Osteocyte (in vitro differentiated cells): ENCODE measurements at regions not wholly inside any gene's neighbourhood (a gene's known extent, or its start where the extent isn't known, plus 50 kb on each side); places are given as distances from the start of the nearest gene placed in this dataset.

Source experiments
- DNase-seq: peaks from one replicate; pipeline ENCODE4 v3.0.0; 2021; ENCODE audit warnings: mixed read lengths; ENCODE audit not compliant: unreplicated experiment; ENCODE audit errors: extremely low spot score
- H3K27ac Mint-ChIP-seq: one replicate; pipeline ENCODE4 v1.8.0; 2021; ENCODE audit warnings: mild to moderate bottlenecking, mixed read lengths; ENCODE audit not compliant: unreplicated experiment
- H3K27me3 Mint-ChIP-seq: one replicate; pipeline ENCODE4 v1.8.0; 2021; ENCODE audit warnings: mixed read lengths; ENCODE audit not compliant: unreplicated experiment
- H3K36me3 Mint-ChIP-seq: one replicate; pipeline ENCODE4 v1.8.0; 2021; ENCODE audit warnings: mixed read lengths; ENCODE audit not compliant: unreplicated experiment
- H3K4me1 Mint-ChIP-seq: one replicate; pipeline ENCODE4 v1.8.0; 2021; ENCODE audit warnings: mixed read lengths; ENCODE audit not compliant: unreplicated experiment
- H3K4me3 Mint-ChIP-seq: one replicate; pipeline ENCODE4 v1.8.0; 2021; ENCODE audit warnings: mild to moderate bottlenecking, moderate library complexity, mixed read lengths; ENCODE audit not compliant: unreplicated experiment
- H3K9me3 Mint-ChIP-seq: one replicate; pipeline ENCODE4 v1.8.0; 2021; ENCODE audit warnings: mixed read lengths; ENCODE audit not compliant: unreplicated experiment
- TF ChIP-seq, protein P1 (sequence below): fragments of 200-600 bp; sonication (generic); IDR thresholded peaks from 2 replicates; pipeline ENCODE4 v1.5.0; 2021; ENCODE audit warnings: antibody characterized with exemption, mild to moderate bottlenecking, moderate library complexity

DNA sequence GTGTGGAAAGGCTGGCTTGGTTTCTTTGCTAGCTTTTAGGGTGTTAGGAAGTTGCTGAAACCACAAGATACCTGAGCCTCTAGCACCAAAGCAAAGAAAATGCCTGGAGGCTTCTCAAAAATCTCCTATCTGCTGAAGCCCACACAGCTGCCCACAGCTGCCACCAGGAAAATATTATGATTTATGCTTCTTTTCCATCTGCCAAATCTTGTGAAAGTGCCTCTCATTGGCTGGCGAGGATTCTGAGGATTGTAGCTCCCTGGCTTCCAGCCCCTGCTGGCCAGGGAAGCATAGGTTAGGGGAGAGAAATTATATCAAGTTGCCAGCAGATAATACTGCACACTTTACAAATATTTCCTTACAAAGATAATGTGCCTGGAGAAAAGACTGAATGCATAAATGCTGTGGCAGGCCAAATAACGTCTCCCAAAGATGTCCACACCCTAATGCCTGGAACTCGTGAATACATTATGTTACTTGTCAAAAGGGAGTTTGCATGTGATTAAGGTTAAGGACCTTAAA, 98.4 kb downstream of the MRPL14 start:
- TF ChIP-seq, protein P1, sequence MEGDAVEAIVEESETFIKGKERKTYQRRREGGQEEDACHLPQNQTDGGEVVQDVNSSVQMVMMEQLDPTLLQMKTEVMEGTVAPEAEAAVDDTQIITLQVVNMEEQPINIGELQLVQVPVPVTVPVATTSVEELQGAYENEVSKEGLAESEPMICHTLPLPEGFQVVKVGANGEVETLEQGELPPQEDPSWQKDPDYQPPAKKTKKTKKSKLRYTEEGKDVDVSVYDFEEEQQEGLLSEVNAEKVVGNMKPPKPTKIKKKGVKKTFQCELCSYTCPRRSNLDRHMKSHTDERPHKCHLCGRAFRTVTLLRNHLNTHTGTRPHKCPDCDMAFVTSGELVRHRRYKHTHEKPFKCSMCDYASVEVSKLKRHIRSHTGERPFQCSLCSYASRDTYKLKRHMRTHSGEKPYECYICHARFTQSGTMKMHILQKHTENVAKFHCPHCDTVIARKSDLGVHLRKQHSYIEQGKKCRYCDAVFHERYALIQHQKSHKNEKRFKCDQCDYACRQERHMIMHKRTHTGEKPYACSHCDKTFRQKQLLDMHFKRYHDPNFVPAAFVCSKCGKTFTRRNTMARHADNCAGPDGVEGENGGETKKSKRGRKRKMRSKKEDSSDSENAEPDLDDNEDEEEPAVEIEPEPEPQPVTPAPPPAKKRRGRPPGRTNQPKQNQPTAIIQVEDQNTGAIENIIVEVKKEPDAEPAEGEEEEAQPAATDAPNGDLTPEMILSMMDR = peak; percentile 34
- H3K9me3 Mint-ChIP-seq = no peaks in the 10 kb centered on the region
- no peak overlapping the region for H3K4me3 Mint-ChIP-seq
- peaks cover 30% of the 10 kb centered on the region for H3K4me1 Mint-ChIP-seq
- H3K27me3 Mint-ChIP-seq = no peaks in the 10 kb centered on the region
- no peaks in the 10 kb centered on the region for H3K36me3 Mint-ChIP-seq
- peak overlapping the region; percentile 23 for H3K27ac Mint-ChIP-seq
- DNase-seq = no peak

DNA sequence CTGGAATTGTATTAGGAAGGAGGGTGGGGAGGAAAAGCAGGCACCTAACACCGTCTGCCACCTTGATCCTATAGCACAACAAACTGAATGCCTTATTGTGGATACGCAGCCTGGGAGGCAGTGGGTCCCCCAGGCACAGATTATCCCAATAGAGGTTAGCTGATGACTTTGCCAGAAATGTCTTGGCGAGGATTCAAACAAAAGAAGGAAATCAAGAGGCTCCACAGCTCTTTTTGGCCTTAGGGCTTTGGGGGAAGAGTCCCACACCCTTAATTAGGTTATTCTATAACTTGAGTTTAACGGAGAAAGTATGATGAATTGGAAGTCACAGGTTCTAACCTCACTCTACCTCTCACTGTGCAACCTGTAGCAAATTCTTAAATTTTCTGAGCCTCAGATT, 102.0 kb downstream of the MRPL14 start:
- H3K4me1 Mint-ChIP-seq = peaks cover 40% of the 10 kb centered on the region
- no peak overlapping the region for H3K4me3 Mint-ChIP-seq
- no peak for DNase-seq
- TF ChIP-seq, protein P1 = no peak
- no peaks in the 10 kb centered on the region for H3K9me3 Mint-ChIP-seq
- H3K27me3 Mint-ChIP-seq = peaks cover 5% of the 10 kb centered on the region
- no peak overlapping the region for H3K27ac Mint-ChIP-seq
- no peaks in the 10 kb centered on the region for H3K36me3 Mint-ChIP-seq

DNA sequence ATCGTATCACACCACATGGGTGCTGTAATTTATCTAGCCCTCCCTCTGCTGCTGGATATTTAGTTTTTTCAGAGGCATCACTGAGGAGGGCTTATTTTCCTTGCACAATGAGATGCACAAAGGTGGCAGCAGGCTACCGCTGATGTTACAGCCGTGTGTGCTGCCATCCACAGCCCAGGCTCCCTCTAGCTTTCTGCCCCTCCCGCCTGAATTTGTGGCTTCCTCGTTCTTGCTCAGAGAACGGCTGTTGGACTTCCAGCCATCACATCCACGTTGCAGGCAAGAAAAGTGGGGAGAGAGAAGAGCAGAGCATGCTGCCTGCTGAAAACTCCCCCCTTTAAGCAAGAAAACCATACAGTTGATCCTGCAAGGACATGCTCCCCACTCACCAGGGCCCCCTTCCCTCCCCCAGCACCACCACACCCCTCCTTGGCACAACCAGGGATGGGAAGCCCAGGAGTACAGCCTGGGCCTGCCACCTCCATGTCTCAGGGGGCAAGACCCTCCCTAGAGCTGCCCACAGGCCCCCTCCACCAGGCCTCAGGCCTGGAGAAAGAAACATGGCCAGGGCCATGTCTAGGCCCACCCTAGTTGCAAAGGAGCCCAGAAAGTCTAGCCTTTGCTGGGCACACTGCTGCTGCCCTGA, 102.6 kb downstream of the MRPL14 start:
- H3K27ac Mint-ChIP-seq = no peak overlapping the region
- peaks cover 35% of the 10 kb centered on the region for H3K4me1 Mint-ChIP-seq
- H3K9me3 Mint-ChIP-seq = no peaks in the 10 kb centered on the region
- H3K36me3 Mint-ChIP-seq = no peaks in the 10 kb centered on the region
- peaks cover 9% of the 10 kb centered on the region for H3K27me3 Mint-ChIP-seq
- H3K4me3 Mint-ChIP-seq = no peak overlapping the region
- no peak for DNase-seq
- TF ChIP-seq, protein P1 = no peak

DNA sequence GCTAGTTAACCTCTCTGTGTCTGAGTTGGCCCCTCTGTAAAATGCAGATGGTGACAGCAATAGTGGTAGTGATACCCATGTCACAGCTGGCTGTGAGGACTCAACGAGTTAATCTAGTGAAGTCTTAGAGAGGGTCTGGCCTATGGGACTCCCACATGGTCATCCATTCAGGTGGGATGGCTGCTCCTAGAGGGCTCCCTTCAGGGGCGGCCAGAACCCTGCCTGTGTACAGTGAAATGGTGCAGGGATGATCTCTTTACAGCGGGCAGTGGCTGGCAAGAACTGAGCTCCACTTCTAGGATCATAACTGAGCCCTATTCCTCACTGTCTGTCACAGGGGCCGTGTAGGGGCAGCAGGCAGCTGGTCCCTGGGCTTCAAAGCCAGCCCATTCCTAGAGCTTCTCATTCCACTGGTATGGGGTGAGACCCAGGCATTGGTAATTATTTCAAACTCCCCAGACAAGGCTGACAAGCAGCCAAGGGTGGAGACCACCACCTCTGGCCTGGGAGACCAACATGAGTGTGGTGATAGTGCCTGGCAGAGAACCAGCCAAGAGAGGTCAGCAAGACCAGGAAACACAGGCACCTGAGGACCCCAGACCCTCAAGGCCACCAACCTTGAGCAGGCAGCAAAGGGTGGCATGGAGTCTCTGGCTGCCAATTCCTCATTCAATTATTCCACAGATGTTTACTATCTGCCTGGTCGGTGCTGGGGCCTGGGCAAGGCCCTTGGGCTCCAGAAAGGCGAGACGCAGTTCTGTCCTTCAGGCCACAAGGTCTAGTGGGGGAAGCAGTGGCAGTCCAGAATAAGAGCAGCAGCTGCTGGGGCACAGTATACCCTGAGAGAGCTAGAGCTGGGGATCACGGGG, 103.4 kb downstream of the MRPL14 start:
- DNase-seq = no peak
- Mint-ChIP-seq H3K27ac (no peak overlapping the region), H3K9me3 (no peaks in the 10 kb centered on the region), H3K36me3 (no peaks in the 10 kb centered on the region), H3K4me3 (no peak overlapping the region), H3K4me1 (peaks cover 26% of the 10 kb centered on the region), H3K27me3 (peaks cover 9% of the 10 kb centered on the region)
- TF ChIP-seq, protein P1 = no peak
